ENCODE measurements at regions not wholly inside any gene's neighbourhood (a gene's known extent, or its start where the extent isn't known, plus 50 kb on each side); places are given as distances from the start of the nearest gene placed in this dataset.

DNA sequence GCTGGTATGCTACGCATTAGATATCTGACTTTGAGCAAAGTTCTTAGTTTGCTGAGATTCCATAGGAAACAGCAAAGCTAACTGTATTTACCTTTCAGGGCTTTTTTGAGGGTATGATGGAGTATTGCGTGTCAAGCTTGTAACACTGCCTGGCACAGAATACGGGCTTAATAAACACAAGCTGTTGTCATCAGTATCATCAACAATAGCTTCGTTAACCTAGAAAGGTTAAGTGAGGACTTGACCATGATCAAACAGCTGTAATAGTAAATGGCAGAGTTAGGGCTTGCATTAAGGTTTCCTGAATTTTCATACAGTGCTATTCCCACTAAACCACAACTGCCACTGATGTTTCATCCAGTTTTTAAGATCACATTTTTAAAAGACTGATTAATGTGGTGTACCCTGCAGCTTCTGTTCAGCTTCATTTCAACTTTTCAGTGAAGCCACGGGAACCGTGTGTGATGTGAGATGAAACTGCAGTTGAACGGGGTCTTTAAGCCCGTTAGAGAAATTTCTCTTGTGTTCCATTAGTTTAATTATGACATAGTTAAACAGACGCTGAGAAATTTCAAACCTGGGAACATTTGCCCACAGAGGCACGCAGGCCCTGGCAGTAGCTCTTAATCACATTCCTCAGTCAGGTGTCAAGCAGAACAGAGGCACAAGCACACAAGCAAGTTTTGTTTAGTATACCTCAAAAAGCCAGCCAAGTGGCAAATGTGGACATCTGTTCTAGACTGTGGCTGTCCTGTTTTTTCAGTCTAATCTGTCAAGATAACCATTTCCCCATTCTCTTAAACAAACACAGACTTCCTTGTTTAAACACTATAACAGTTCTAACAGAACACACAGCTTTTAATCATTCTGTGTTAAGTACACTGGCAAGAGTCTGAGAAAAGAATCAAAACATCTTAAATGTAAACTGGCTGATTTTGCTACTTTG lies 147.1 kb downstream of the ZNF608 start:
- TF ChIP-seq POLR2AphosphoS5 (IDR thresholded peaks at IDR 0.05; ENCODE audit: borderline replicate concordance, low read depth, low read length) (no peak), EZH2 (IDR thresholded peaks at IDR 0.05) (no peak), FOXP2 (optimal IDR thresholded peaks at IDR 0.05; ENCODE audit: control extremely low read depth, extremely low read length, insufficient read depth) (no peak)
